Neural progenitor cell (in vitro differentiated cells): ENCODE measurements at regions not wholly inside any gene's neighbourhood (a gene's known extent, or its start where the extent isn't known, plus 50 kb on each side); places are given as distances from the start of the nearest gene placed in this dataset.

Experiments used
- CTCF ChIP-seq: fragments of 200-600 bp; sonication (generic); IDR thresholded peaks from 2 replicates; pipeline ENCODE4 v1.5.1; 2017; ENCODE audit warnings: antibody characterized with exemption, mild to moderate bottlenecking
- EZH2 ChIP-seq: fragments of 200-600 bp; sonication (generic); IDR thresholded peaks from 2 replicates; pipeline ENCODE4 v1.6.1; 2017; ENCODE audit warnings: antibody characterized with exemption, mild to moderate bottlenecking, moderate library complexity

- TF ChIP-seq CTCF (no peak), EZH2 (no peak)
These were observed 214.5 kb downstream of the MTHFS start for GRCh38 chr15:79682285-79682684.
